Neural progenitor cell (in vitro differentiated cells): ENCODE measurements at regions not wholly inside any gene's neighbourhood (a gene's known extent, or its start where the extent isn't known, plus 50 kb on each side); places are given as distances from the start of the nearest gene placed in this dataset.

Experiments
- DNase-seq: peaks from one replicate; pipeline ENCODE4 v3.0.0-alpha.2; 2016; ENCODE audit warnings: low spot score
- H2AFZ ChIP-seq: fragments of 200-600 bp; sonication (generic); replicated peaks from 2 replicates; pipeline ENCODE4 v1.6.1; 2016; ENCODE audit warnings: antibody characterized with exemption
- H3F3A ChIP-seq: fragments of 200-600 bp; sonication (generic); 2 replicates; pipeline ENCODE4 v1.6.1; 2016; ENCODE audit warnings: antibody characterized with exemption, low read depth
- H3K27ac ChIP-seq: fragments of 200-600 bp; sonication (generic); 2 replicates; pipeline ENCODE4 v1.5.1; 2016; ENCODE audit warnings: mild to moderate bottlenecking
- H3K27me3 ChIP-seq: fragments of 200-600 bp; sonication (generic); 2 replicates; pipeline ENCODE4 v1.6.1; 2016; ENCODE audit warnings: mild to moderate bottlenecking, moderate library complexity
- H3K36me3 ChIP-seq: fragments of 200-600 bp; sonication (generic); 2 replicates; pipeline ENCODE4 v1.5.1; 2016
- H3K4me1 ChIP-seq: fragments of 200-600 bp; sonication (generic); 2 replicates; pipeline ENCODE4 v1.6.1; 2016; ENCODE audit warnings: mixed run types
- H3K4me2 ChIP-seq: fragments of 200-600 bp; sonication (generic); 2 replicates; pipeline ENCODE4 v1.6.1; 2016
- H3K4me3 ChIP-seq: fragments of 200-600 bp; sonication (generic); 2 replicates; pipeline ENCODE4 v1.5.1; 2016
- H3K79me2 ChIP-seq: fragments of 200-600 bp; sonication (generic); 2 replicates; pipeline ENCODE4 v1.6.1; 2016; ENCODE audit warnings: low read depth
- H3K9ac ChIP-seq: fragments of 200-600 bp; sonication (generic); 2 replicates; pipeline ENCODE4 v1.6.1; 2016
- H3K9me3 ChIP-seq: fragments of 200-600 bp; sonication (generic); 2 replicates; pipeline ENCODE4 v1.5.1; 2016; ENCODE audit warnings: low read depth
- H4K20me1 ChIP-seq: fragments of 200-600 bp; sonication (generic); 2 replicates; pipeline ENCODE4 v1.6.1; 2016; ENCODE audit warnings: low read depth
- H3K27ac Mint-ChIP-seq: 3 replicates; pipeline ENCODE4 v1.8.0; 2021; ENCODE audit warnings: mixed read lengths
- H3K27me3 Mint-ChIP-seq: 2 replicates; pipeline ENCODE4 v1.8.0; 2022; ENCODE audit warnings: low read depth, mild to moderate bottlenecking, inconsistent platforms, moderate library complexity, mixed read lengths; ENCODE audit not compliant: insufficient read depth
- H3K36me3 Mint-ChIP-seq: 3 replicates; pipeline ENCODE4 v1.8.0; 2021; ENCODE audit warnings: mixed read lengths
- H3K4me1 Mint-ChIP-seq: 3 replicates; pipeline ENCODE4 v1.8.0; 2021; ENCODE audit warnings: mixed read lengths
- H3K4me3 Mint-ChIP-seq: 3 replicates; pipeline ENCODE4 v1.8.0; 2021; ENCODE audit warnings: mild to moderate bottlenecking, moderate library complexity, mixed read lengths
- H3K9me3 Mint-ChIP-seq: 3 replicates; pipeline ENCODE4 v1.8.0; 2020; ENCODE audit warnings: mixed read lengths
- CTCF ChIP-seq: fragments of 200-600 bp; sonication (generic); IDR thresholded peaks from 2 replicates; pipeline ENCODE4 v1.5.1; 2017; ENCODE audit warnings: antibody characterized with exemption, mild to moderate bottlenecking
- EZH2 ChIP-seq: fragments of 200-600 bp; sonication (generic); IDR thresholded peaks from 2 replicates; pipeline ENCODE4 v1.6.1; 2017; ENCODE audit warnings: antibody characterized with exemption, mild to moderate bottlenecking, moderate library complexity
- EZH2phosphoT487 ChIP-seq: fragments of 200-600 bp; sonication (generic); IDR thresholded peaks from 2 replicates; pipeline ENCODE4 v1.6.1; 2017; ENCODE audit warnings: antibody characterized with exemption

DNA sequence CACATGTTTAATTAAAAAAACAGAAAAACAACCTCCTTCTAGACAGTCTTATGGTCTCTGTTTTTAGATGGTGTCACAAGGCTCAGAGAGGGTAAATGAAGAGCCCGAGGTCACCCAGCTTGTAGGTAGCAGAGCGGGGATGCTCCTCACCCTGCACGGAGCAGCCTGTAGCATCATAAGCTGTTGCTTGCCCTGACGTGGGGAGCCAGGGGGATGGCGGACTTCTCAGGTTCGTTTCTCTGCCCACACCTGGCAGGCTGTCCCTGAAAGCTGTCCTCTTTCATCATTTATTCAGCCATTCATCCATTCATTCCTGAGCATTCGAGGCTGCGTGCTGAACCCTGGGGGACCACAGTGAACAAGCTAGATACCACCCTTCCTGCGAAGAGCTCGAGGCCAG is 75.7 kb upstream of the KSR1 start:
- no peaks in the 10 kb centered on the region for H4K20me1 ChIP-seq
- Mint-ChIP-seq H3K27ac (peak overlapping the region; percentile 87), H3K36me3 (no peaks in the 10 kb centered on the region), H3K27me3 (peaks cover 5% of the 10 kb centered on the region), H3K4me1 (peaks cover 23% of the 10 kb centered on the region), H3K9me3 (peaks cover 2% of the 10 kb centered on the region), H3K4me3 (no peak overlapping the region)
- no peak overlapping the region for H3K9ac ChIP-seq
- H3K36me3 ChIP-seq = no peaks in the 10 kb centered on the region
- H3K9me3 ChIP-seq = no peaks in the 10 kb centered on the region
- peak overlapping the region; percentile 88 for H2AFZ ChIP-seq
- DNase-seq = no peak
- no peaks in the 10 kb centered on the region for H3K79me2 ChIP-seq
- H3K4me3 ChIP-seq = no peak overlapping the region
- TF ChIP-seq EZH2 = no peak
- TF ChIP-seq EZH2phosphoT487 = no peak
- TF ChIP-seq CTCF = no peak
- H3K27ac ChIP-seq = no peak overlapping the region
- H3K27me3 ChIP-seq = no peaks in the 10 kb centered on the region
- H3K4me2 ChIP-seq = peak overlapping the region; percentile 66
- peaks cover 11% of the 10 kb centered on the region for H3K4me1 ChIP-seq
- no peaks in the 10 kb centered on the region for H3F3A ChIP-seq

- Mint-ChIP-seq H3K4me3 (peak overlapping the region; percentile 21), H3K9me3 (no peaks in the 10 kb centered on the region), H3K27me3 (peaks cover 5% of the 10 kb centered on the region), H3K27ac (peak overlapping the region; percentile 37), H3K36me3 (no peaks in the 10 kb centered on the region), H3K4me1 (peaks cover 23% of the 10 kb centered on the region)
- H4K20me1 ChIP-seq = no peaks in the 10 kb centered on the region
- H3K4me3 ChIP-seq = no peak overlapping the region
- no peaks in the 10 kb centered on the region for H3K36me3 ChIP-seq
- no peak for TF ChIP-seq EZH2
- peak; percentile 75 for TF ChIP-seq CTCF
- no peak overlapping the region for H3K4me2 ChIP-seq
- no peak overlapping the region for H3K9ac ChIP-seq
- H3K79me2 ChIP-seq = no peaks in the 10 kb centered on the region
- no peaks in the 10 kb centered on the region for H3F3A ChIP-seq
- no peak overlapping the region for H2AFZ ChIP-seq
- peak; percentile 80 for DNase-seq
- H3K27me3 ChIP-seq = no peaks in the 10 kb centered on the region
- no peaks in the 10 kb centered on the region for H3K9me3 ChIP-seq
- peaks cover 11% of the 10 kb centered on the region for H3K4me1 ChIP-seq
- H3K27ac ChIP-seq = no peak overlapping the region
Measured at GRCh38 chr17:27381007-27381501, 75.2 kb upstream of the KSR1 start.

- no peak overlapping the region for H3K27ac Mint-ChIP-seq
- H3K27ac ChIP-seq = no peak overlapping the region
- H2AFZ ChIP-seq = no peak overlapping the region
- H3K9ac ChIP-seq = no peak overlapping the region
- H3K36me3 Mint-ChIP-seq = no peaks in the 10 kb centered on the region
- H3K4me1 Mint-ChIP-seq = peaks cover 23% of the 10 kb centered on the region
- no peaks in the 10 kb centered on the region for H3K9me3 ChIP-seq
- TF ChIP-seq CTCF = no peak
- no peak overlapping the region for H3K4me3 Mint-ChIP-seq
- H3F3A ChIP-seq = no peaks in the 10 kb centered on the region
- peaks cover 5% of the 10 kb centered on the region for H3K27me3 Mint-ChIP-seq
- DNase-seq = no peak
- no peaks in the 10 kb centered on the region for H3K9me3 Mint-ChIP-seq
- H3K27me3 ChIP-seq = no peaks in the 10 kb centered on the region
- H3K79me2 ChIP-seq = no peaks in the 10 kb centered on the region
- no peaks in the 10 kb centered on the region for H3K36me3 ChIP-seq
- H3K4me1 ChIP-seq = peaks cover 11% of the 10 kb centered on the region
- no peak overlapping the region for H3K4me3 ChIP-seq
- H4K20me1 ChIP-seq = no peaks in the 10 kb centered on the region
- H3K4me2 ChIP-seq = no peak overlapping the region
Measured at GRCh38 chr17:27382025-27382424, 74.2 kb upstream of the KSR1 start.
